CMK (cell line): ENCODE measurements at regions not wholly inside any gene's neighbourhood (a gene's known extent, or its start where the extent isn't known, plus 50 kb on each side); places are given as distances from the start of the nearest gene placed in this dataset.

Experiments
- DNase-seq: peaks from one replicate; pipeline ENCODE4 v3.0.0-alpha.2; 2010; ENCODE audit warnings: low read depth

DNA sequence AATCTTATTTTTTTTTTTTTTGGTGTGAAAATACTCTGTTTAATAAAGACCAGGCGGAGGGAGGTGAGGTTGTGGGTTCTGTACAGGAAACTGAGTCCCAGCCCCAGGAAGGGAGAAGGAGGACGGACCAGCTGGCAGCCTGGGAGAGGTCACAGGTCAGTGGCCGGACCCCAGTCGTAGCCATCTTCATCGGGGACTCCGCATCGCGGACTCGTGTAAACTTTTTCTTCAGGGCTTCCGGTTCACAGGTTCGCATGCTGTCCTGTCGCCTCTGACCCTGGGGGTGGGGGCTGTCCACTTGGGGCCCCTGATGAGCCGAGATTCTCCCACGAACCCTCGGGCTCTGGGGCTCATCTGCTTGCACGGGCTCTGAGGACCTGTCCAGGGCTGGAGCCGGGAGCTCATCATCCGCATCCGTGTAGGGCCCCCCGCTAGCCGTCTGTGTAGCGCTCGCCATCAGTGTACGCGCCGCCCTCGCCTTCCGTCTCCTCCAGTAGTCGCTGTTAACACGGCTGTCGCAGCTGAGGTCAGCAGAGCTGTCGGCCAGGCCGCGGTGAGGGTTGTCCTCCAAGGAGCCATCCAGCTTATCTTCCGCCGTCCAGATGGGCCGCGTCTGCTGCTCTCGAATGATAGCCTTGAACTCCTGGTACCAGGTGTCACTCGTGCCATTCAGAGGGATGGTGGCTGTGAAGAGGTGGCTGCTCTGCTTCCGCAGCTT, 975.7 kb upstream of the PRMT6 start:
- no peak for DNase-seq

DNA sequence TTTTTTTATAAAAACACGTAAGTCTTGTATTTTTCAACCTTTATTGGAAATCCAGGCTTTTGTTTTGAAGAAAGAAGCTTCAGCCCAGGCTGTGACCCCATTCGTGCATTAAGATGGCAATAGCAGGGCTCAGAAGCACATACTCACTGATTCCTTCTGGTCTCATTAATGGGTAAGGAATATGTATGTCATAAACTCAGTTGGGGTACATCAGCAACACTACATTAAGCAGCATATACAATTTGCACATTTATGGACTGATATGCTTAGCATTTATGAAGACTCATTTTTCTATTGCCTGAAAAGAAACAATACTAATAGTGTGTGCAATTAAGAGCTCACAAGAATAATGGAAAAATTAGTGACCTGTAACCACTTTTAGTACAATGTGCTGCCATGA, 945.4 kb upstream of the PRMT6 start:
- DNase-seq = no peak

DNA sequence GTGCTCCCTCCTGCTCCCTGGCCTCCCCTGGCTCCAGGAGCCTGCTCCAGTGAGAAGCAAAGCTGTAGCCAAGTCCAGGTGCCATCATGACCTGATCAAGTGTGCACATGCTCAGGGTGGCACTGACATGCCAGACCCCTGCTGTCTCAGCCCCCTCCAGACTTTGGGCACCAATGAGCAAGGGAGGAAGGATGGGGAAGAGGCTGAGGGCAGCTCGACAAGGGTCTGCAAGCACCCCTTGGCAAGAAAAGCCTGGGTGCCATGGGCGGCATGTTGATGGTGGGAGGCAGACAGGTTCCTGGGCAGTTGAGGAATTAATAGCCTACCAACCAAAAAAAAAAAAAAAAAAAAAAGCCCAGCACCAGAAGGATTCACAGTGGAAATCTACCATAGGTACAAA, 942.6 kb upstream of the PRMT6 start:
- no peak for DNase-seq

DNA sequence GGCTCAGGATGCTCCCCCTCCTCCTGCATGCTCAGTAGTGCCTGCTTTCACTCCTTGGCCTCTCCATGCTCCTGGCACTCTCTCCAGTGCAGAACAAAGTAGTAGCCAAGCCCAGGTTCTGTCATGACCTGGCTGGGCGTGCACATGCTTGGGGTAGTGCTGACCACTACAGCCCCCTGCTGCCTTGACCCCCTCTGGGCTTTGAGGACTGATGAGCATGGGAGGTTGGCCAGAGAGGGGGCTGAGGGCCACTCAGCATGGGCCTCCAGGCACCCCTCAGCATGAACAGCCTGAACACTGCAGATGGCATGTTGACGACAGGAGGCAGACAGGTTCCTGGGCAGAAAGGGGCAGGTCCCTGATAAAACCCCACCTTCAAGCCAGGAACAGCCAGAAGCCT, 935.7 kb upstream of the PRMT6 start:
- DNase-seq = no peak

DNA sequence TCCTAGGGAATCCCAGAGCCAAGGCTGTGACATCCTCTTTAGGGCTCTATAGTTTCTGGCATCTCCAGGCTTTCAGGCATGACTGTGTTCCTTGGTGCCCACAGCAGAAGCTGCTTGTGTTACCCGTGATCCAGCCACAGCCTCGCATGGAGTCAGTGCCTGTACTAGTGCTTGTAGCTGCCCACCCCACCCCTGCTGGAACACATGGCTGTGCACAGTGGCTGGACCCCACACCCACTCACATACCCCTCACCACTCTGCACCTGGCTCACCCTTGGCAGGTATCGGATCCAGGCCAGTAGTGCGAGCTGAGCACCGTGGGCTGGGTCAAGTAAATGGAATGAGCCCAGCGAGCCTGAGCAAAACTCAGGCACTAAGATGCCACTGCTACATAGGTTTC, 934.7 kb upstream of the PRMT6 start:
- DNase-seq = no peak

DNA sequence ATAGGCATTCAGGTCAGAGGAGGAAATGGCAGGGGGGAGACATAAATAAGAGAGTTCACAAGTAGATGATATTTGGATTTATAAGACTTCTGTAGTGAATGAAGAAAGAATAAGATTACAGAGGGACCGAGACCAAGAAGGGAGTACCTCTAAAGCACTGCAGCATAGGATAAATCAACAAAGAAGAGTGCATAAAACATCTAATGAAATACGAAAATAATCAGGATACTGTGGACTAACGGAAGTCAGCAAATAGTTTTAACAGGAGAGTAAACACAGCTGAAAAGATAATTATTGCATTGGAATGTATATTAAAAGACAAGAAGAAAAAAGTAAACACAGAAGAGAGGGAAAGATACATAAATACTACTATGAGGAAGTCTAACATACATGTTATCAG, 921.9 kb upstream of the PRMT6 start:
- DNase-seq = no peak

DNA sequence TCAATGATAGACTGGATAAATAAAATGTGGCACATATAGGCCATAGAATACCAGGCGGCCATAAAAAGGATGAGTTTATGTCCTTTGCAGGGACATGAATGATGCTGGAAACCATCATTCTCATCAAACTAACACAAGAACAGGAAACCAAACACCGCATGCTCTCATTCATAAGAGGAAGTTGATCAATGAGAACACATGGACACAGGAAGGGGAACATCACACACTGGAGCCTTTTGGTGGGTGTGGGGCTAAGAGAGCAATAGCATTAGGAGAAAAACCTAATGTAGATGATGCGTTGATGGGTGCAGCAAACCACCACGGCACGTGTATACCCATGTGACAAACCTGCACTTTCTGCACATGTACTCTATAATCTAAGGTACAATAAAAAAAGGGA, 883.4 kb upstream of the PRMT6 start:
- DNase-seq = peak; percentile 52

DNA sequence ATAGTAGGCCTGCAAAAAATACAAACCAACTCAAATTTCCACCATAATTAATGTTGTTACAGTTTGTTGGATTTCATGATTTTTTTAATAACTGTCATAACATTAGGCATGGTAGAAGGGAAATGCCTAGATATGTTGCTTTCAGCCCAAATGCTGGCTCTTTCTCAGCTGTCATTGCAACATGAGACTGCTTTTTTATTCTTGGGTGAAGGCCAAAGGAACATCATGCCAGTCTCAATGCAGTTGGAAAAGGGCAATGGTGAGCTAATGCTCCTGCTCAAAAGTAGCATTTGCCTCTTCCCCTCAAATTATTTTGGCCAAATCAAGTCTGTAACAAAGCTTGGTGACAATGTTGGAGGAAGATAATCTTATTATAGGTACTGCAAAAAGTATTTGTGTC, 877.7 kb upstream of the PRMT6 start:
- no peak for DNase-seq

DNA sequence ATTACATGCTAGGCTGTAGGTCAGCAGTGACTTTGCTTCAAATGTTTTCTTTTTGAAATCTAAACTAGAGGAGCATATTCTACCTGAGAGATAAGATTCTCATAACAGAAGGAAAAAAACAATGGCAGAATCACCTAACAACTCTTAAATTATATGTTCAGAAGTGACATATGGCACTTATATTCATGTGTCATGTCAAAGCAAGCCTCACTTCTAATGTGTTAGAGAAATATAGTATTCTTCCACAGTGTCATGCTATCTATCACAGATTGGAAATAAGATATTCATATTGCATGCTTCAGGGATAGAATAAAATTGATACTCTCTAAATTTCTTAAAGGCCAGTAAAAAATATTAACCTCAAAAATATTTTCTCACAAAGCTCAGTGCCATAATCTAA, 874.6 kb upstream of the PRMT6 start:
- no peak for DNase-seq

DNA sequence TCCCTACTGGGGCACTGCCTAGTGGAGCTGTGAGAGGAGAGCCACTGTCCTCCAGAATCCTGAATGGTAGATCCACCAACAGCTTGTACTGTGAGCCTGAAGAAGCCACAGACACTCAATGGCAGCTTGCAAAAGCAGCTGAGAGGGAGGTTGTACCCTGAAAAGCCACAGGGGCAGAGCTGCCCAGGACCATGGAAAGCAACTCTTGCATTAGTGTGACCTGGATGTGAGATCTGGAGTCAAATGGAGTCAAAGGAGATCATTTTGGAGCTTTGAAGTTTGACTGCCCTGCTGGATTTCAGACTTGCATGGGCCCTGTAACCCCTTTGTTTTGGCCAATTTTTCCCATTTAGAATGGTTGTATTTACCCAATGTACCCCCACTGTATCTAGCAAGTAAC, 871.4 kb upstream of the PRMT6 start:
- DNase-seq = no peak

DNA sequence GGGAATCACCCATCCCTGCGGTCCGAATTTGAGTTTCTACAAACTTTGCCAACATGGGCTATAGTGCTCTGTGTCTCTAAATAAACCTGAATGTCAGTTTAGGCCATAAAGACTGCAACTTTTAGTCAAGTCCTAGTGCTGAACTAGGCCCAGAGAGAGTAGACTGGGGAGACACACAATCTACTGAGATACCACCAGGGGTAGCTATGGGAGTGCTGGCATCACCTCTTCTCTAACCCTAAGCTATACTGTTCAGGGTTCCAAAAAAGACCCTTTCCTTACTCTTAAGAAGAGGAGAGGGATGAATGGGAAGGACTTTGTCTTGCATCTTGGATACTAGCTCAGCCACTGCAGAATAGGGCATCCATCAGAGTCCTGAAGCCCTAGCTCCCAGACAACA, 866.7 kb upstream of the PRMT6 start:
- no peak for DNase-seq

DNA sequence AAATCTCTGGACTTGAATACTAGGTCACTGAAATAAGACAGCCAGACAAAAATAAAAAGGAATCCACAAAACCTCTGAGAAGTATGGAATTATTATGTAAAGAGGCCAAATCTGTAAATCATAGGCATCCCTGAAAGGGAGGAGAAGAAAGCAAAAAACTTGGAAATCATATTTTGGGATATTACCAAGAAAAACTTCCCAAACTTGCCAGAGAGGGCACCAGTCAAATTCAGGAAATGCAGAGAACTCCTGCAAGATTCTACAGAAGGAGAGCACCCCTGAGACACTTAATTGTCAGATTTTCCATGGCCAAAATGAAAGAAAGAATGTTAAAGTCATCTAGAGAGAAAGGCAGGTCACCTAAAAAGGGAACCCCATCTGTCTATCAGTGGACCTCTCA, 862.3 kb upstream of the PRMT6 start:
- no peak for DNase-seq

DNA sequence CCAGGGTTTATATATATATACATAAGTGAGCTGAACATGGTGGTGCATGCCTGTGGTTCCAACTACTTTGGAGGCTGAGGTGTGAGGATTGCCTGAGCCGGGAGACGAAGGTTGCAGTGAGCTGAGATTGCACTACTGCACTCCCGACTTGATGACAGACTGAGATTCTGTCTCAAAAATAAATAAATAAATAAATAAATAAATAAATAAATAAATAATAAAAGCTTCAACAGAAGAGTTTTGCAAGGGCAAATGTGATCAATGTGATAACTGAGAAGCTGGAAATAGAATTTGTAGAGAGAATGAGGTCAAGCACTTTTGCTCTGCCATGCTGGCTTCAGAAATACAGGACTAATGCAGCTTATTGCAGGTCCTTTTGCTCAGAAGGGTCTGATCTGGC, 855.8 kb upstream of the PRMT6 start:
- DNase-seq = no peak

DNA sequence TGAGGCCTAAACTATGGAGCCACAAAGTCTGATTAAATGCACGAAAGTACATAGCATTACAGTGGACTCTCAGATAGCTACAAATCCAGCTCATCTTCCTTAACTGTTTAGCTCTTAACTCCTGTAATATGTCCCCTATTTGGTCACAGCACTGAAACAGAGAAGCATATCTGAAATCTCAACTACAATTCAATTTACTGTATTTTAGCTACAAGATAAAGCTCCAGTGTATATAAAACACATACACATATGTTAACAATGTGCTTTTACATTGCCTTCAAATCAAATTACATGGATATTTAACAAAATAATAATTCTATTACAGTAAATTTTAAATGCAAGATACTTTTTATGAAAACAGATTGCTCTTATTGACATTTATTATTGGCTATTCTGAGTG, 849.3 kb upstream of the PRMT6 start:
- no peak for DNase-seq

DNA sequence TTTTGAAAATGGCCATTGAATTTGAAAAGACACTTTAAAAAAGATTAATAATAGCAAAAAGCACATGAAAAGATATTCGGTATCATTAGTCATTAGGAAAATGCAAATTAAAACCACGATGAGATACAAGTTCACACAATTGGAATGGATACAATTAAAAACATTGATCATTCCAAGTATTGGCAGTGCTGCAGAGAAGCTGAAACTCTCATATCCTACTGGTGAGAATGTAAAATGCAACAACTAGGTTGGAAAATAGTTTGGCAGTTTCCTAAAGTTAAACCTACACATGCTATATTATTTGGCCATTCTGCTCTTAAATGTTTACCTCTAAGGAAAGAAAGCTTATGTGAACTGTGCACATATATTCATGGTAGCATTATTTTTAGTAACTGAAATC, 838.7 kb upstream of the PRMT6 start:
- DNase-seq = no peak

DNA sequence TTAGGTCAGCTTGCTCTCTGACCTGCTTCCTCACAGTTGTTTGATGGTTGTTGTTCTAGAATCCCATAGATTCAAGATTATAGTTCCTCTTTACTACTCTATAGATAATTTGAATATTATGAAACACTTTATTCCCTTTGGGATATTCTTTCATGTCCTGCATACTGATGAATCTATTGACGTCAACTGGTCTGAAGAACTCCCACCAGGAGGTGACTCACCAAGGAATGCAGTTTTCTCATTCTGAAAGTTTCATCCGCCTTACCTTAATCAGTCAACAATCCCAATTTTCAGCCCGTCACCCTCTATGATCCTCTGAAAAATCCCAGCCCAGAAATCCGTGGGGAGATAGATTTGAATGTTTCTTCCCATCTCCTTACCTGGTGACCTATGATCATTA, 834.1 kb upstream of the PRMT6 start:
- no peak for DNase-seq

DNA sequence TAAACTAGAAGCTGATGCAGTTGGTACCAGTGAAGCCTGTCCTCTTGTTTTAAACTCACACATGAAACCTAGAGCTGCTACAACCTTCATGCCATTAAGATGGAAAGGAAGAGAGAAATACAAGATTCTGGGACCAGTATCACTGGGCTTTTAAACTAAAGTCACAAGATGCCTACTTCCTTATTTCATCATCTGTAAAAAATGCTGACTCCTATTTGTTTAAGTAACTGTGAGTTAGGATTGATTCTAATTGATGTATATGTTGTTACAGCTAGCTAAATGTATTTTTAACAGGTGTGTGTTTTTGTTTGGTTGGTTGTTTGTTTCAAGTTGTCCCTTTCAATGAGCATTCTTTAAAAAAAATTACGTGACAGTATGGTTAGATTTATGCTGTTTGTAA, 833.3 kb upstream of the PRMT6 start:
- DNase-seq = no peak

DNA sequence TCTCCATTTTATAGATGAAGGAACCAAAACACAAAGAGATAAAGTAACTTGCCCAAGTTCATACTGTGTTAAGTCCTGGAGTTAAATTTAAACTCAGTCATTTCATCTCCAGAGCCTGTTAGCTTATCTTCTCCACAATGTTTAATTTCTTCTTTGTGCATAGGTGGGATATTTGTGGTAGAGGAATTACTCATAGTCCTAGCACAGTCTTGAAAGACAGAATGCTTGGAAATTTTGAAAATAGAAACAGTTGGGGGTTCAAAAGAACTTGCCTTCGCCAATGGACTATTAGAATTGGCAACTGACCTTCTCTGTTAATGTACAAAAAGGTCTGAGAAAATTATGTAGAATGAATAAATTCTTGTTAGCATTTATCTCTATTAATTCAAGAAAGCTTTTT, 832.0 kb upstream of the PRMT6 start:
- no peak for DNase-seq

DNA sequence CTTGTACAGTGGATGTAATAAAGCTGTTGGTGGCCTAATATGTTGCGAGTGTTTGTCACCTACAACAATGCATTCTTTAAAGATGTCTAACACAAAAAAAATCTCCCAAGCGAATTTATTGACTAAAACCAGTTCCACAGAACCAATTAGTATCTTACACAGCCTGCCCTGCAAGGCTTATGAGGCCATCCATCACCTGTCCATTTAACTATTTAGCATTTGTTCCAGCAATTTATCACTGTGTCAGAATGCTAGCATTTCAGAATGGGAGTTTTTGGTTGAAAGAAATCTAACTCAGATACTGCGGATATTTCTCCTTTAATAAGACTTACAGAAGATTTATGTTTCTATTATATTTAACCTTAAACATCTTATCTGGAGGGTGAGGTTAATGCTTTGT, 831.1 kb upstream of the PRMT6 start:
- no peak for DNase-seq

DNA sequence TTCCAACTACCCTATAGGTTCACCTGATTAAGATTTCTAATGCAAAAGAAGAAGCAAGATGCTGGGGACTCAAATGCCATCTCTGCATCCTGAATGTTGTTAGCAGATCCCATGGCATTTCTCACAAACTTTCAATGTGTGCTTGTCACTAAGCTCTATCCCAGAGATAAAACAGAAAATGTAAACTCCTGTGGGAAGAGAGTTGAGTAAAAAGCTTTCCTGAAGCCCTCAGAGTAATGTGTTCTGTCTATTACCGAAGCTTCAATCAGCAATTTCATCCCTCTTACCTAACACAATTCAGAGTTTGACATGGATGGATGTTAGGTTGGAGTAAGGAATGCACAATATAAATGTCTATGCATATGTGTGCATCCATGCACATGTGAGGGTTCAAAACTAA, 829.9 kb upstream of the PRMT6 start:
- no peak for DNase-seq

DNA sequence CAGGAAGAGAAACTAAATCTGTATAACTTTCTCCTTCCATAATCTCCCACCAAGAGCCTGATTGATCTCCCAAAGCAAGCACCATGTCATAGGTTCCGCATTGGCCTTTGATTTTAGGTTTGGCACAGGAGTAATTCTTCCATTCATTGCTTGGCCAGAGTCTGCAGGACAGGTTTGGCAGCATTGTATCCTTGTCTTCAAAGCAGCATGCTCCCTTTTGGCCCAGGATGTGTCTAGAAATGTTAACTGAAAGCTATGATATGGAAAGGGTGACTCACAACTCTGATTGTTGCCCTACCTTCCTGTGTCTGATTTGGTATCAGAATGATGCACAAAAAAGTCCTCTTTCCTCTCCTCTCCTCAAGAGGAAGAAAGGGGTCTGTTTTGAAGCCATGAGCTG, 824.3 kb upstream of the PRMT6 start:
- DNase-seq = no peak

DNA sequence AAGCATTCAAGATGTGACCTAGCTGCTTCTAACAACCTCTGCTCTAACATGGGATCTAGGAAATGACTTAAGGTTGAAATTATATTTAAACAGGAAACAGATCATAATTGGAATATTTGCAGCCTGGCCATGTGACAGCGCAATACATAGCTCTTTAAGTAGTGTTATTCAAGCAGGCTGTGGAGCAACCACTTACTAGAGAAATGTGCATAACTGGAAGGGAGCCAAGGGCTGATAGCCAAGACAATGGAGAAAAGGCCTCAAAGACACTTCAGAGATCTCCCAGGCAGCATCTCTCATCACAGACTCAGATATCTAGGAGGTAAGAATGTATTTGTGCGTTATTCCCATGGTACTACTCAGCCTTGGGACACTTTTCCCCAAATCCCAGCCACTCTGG, 823.0 kb upstream of the PRMT6 start:
- DNase-seq = no peak

DNA sequence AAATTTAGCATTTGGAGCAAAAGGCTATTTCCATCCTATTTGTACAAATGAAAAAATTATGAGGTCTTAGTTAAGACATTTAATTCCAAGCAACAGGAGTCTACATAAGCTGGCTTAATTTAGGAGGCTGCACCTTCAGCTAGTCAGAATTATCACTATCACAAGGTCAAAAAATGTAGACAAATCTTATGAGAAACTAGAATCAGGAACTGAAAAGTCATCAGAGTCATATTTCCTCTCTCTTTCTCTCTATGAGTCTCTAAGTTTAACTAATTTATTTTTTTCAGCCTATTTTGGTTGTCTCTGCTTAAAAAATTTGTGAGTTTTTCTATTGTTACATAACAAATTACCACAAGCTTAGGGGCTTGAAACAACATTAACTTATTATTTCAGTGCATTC, 807.1 kb upstream of the PRMT6 start:
- no peak for DNase-seq

DNA sequence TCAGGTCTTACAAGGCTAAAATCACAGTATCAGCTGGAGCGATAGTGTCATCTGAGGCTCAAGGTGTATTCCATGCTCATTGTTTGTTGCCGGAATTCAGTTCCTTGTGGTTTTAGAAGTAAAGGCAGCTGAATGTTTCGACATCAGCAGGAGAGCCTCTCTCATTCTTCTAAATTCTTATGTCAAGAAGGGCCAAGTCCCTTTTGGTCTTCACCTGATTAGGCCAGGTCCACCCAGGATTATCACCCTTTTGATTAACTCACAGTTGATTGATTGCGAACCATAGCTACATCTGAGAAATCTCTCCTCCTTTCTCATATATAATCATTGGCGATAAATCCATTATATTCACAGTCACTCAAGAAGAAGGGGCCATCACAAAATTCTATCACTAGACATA, 806.7 kb upstream of the PRMT6 start:
- no peak for DNase-seq

DNA sequence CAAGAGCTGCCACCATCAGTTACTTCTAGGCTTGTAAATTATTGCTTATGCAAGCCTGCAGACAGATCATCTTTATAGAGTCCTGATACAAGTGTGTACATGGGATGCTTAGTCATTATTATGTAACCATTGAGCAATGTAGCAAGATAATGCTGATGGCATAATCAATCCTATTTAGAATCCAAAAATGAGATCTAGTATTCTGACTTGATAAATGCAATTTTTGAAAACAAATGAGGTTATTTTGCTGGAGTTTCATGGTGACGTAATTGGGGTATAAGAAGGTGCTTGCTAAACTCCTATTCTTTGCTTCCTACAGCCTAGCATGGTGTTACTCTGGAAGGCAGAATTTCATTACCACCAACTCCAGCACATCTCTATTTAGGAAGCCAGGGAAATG, 801.7 kb upstream of the PRMT6 start:
- DNase-seq = no peak
